Mucosa of rectum (tissue), 2 donors: ENCODE measurements at regions not wholly inside any gene's neighbourhood (a gene's known extent, or its start where the extent isn't known, plus 50 kb on each side); places are given as distances from the start of the nearest gene placed in this dataset.

Experiments used
- H3K27ac ChIP-seq, 2 donors: one replicate each; pipeline ENCODE4 v1.7.0; 2013; ENCODE audit warnings: inconsistent platforms in 2 of 2, low read depth in 2 of 2, low read length in 2 of 2
- H3K27me3 ChIP-seq, 2 donors: one replicate each; pipeline ENCODE4 v1.7.0; 2013; ENCODE audit warnings: low read length in 2 of 2; ENCODE audit not compliant: control insufficient read depth in 2 of 2, insufficient read depth in 2 of 2
- H3K36me3 ChIP-seq, 2 donors: one replicate each; pipeline ENCODE4 v1.7.0; 2013; ENCODE audit warnings: low read length in 2 of 2; ENCODE audit not compliant: control insufficient read depth in 2 of 2, insufficient read depth in 2 of 2
- H3K4me1 ChIP-seq, 2 donors: one replicate each; pipeline ENCODE4 v1.7.0; 2013; ENCODE audit warnings: low read length in 2 of 2, mild to moderate bottlenecking in 1 of 2; ENCODE audit not compliant: control insufficient read depth in 2 of 2, insufficient read depth in 2 of 2
- H3K4me3 ChIP-seq, 2 donors: one replicate each; pipeline ENCODE4 v1.7.0; 2013; ENCODE audit warnings: low read length in 2 of 2
- H3K9ac ChIP-seq, 2 donors: one replicate each; pipeline ENCODE4 v1.7.0; 2013; ENCODE audit warnings: low read length in 2 of 2, low read depth in 1 of 2, mild to moderate bottlenecking in 1 of 2
- H3K9me3 ChIP-seq, 2 donors: one replicate each; pipeline ENCODE4 v1.7.0; 2013; ENCODE audit warnings: low read length in 2 of 2; ENCODE audit not compliant: control insufficient read depth in 2 of 2
- donor health status: healthy.
- donor health status: Normal muscosa, but diverticular disease.

GRCh38 chr13:73248154-73248553 lies 189.3 kb downstream of the KLF5 start:
- Histone ChIP-seq H3K27me3 (no peaks in the 10 kb centered on the region), H3K9me3 (no peaks in the 10 kb centered on the region), H3K4me3 (no peak overlapping the region), H3K9ac (no peak overlapping the region), H3K27ac (no peak overlapping the region), H3K4me1 (peaks cover 0 to 10% of the 10 kb centered on the region in 2 donors), H3K36me3 (no peaks in the 10 kb centered on the region)

- peaks cover 0 to 10% of the 10 kb centered on the region in 2 donors for H3K4me1 ChIP-seq
- H3K27ac ChIP-seq, result no peak overlapping the region
- H3K4me3 ChIP-seq, result no peak overlapping the region
- H3K9me3 ChIP-seq, result no peaks in the 10 kb centered on the region
- no peaks in the 10 kb centered on the region for H3K27me3 ChIP-seq
- H3K9ac ChIP-seq, result no peak overlapping the region
- no peaks in the 10 kb centered on the region for H3K36me3 ChIP-seq
Observed at GRCh38 chr13:73245246-73245645, 186.4 kb downstream of the KLF5 start.

GRCh38 chr13:73244467-73244866 lies 185.7 kb downstream of the KLF5 start:
- no peak overlapping the region for H3K4me3 ChIP-seq
- H3K9me3 ChIP-seq, result no peaks in the 10 kb centered on the region
- no peak overlapping the region for H3K27ac ChIP-seq
- peaks cover 0 to 10% of the 10 kb centered on the region in 2 donors for H3K4me1 ChIP-seq
- no peak overlapping the region for H3K9ac ChIP-seq
- H3K27me3 ChIP-seq, result no peaks in the 10 kb centered on the region
- H3K36me3 ChIP-seq, result no peaks in the 10 kb centered on the region

GRCh38 chr13:73242515-73243015 lies 183.8 kb downstream of the KLF5 start:
- Histone ChIP-seq H3K9me3 (no peaks in the 10 kb centered on the region), H3K27me3 (no peaks in the 10 kb centered on the region), H3K27ac (no peak overlapping the region), H3K4me1 (no peaks in the 10 kb centered on the region), H3K9ac (no peak overlapping the region), H3K4me3 (no peak overlapping the region), H3K36me3 (no peaks in the 10 kb centered on the region)

- no peak overlapping the region for H3K9ac ChIP-seq
- no peak overlapping the region for H3K27ac ChIP-seq
- no peaks in the 10 kb centered on the region for H3K36me3 ChIP-seq
- H3K9me3 ChIP-seq, result no peaks in the 10 kb centered on the region
- no peaks in the 10 kb centered on the region for H3K4me1 ChIP-seq
- H3K4me3 ChIP-seq, result no peak overlapping the region
- H3K27me3 ChIP-seq, result no peaks in the 10 kb centered on the region
Observed at GRCh38 chr13:73240193-73240592, 181.4 kb downstream of the KLF5 start.

- Histone ChIP-seq H3K4me1 (no peaks in the 10 kb centered on the region), H3K9me3 (no peaks in the 10 kb centered on the region), H3K9ac (no peak overlapping the region), H3K36me3 (no peaks in the 10 kb centered on the region), H3K27me3 (no peaks in the 10 kb centered on the region), H3K4me3 (no peak overlapping the region), H3K27ac (no peak overlapping the region)
Observed at GRCh38 chr13:73235385-73235784, 176.6 kb downstream of the KLF5 start.

- Histone ChIP-seq H3K27me3 (no peaks in the 10 kb centered on the region), H3K9ac (no peak overlapping the region), H3K4me1 (no peaks in the 10 kb centered on the region), H3K27ac (no peak overlapping the region), H3K36me3 (no peaks in the 10 kb centered on the region), H3K4me3 (no peak overlapping the region), H3K9me3 (no peaks in the 10 kb centered on the region)
Observed at GRCh38 chr13:73231471-73231870, 172.7 kb downstream of the KLF5 start.

- Histone ChIP-seq H3K4me1 (no peaks in the 10 kb centered on the region), H3K4me3 (no peak overlapping the region), H3K9me3 (no peaks in the 10 kb centered on the region), H3K36me3 (no peaks in the 10 kb centered on the region), H3K27ac (no peak overlapping the region), H3K9ac (no peak overlapping the region), H3K27me3 (no peaks in the 10 kb centered on the region)
Observed at GRCh38 chr13:73230716-73231115, 171.9 kb downstream of the KLF5 start.

- Histone ChIP-seq H3K27me3 (no peaks in the 10 kb centered on the region), H3K27ac (no peak overlapping the region), H3K36me3 (no peaks in the 10 kb centered on the region), H3K9me3 (no peaks in the 10 kb centered on the region), H3K4me1 (no peaks in the 10 kb centered on the region), H3K9ac (no peak overlapping the region), H3K4me3 (no peak overlapping the region)
Observed at GRCh38 chr13:73228546-73228945, 169.7 kb downstream of the KLF5 start.

GRCh38 chr13:73225990-73226389 lies 167.2 kb downstream of the KLF5 start:
- Histone ChIP-seq H3K27ac (no peak overlapping the region), H3K36me3 (no peaks in the 10 kb centered on the region), H3K9ac (no peak overlapping the region)

GRCh38 chr13:73224703-73225102 lies 165.9 kb downstream of the KLF5 start:
- Histone ChIP-seq H3K27me3 (no peaks in the 10 kb centered on the region), H3K4me1 (no peaks in the 10 kb centered on the region), H3K9ac (no peak overlapping the region), H3K9me3 (no peaks in the 10 kb centered on the region), H3K4me3 (no peak overlapping the region), H3K36me3 (no peaks in the 10 kb centered on the region), H3K27ac (no peak overlapping the region)

More at GRCh38 chr13:73225990-73226389, 167.2 kb downstream of the KLF5 start:
- H3K9me3 ChIP-seq, result no peaks in the 10 kb centered on the region
- no peaks in the 10 kb centered on the region for H3K4me1 ChIP-seq
- H3K4me3 ChIP-seq, result no peak overlapping the region
- no peaks in the 10 kb centered on the region for H3K27me3 ChIP-seq
